Fibroblast of villous mesenchyme (primary cell): ENCODE measurements at regions not wholly inside any gene's neighbourhood (a gene's known extent, or its start where the extent isn't known, plus 50 kb on each side); places are given as distances from the start of the nearest gene placed in this dataset.

ENCODE experiments used
- DNase-seq: peaks from one replicate; pipeline ENCODE4 v3.0.0-alpha.2; 2010; ENCODE audit warnings: low read depth
- H3K4me3 ChIP-seq: 2 replicates; pipeline ENCODE4 v1.5.1; 2011; ENCODE audit warnings: low read depth, mild to moderate bottlenecking, low read length
- CTCF ChIP-seq: IDR thresholded peaks from 2 replicates; pipeline ENCODE4 v1.5.1; 2012; ENCODE audit warnings: low read depth, mild to moderate bottlenecking, low read length; ENCODE audit not compliant: insufficient read depth

GRCh38 chr2:191614759-191615158 is 63.2 kb upstream of the NABP1 start:
- no peak for DNase-seq
- no peak for TF ChIP-seq CTCF
- H3K4me3 ChIP-seq, result no peak overlapping the region

- H3K4me3 ChIP-seq, result no peak overlapping the region
- no peak for TF ChIP-seq CTCF
- DNase-seq, result no peak
These were observed 62.3 kb upstream of the NABP1 start for GRCh38 chr2:191615596-191615995.

- no peak for DNase-seq
- no peak overlapping the region for H3K4me3 ChIP-seq
- no peak for TF ChIP-seq CTCF
These were observed 60.4 kb upstream of the NABP1 start for GRCh38 chr2:191617575-191617974.

GRCh38 chr2:191618046-191618780 is 59.7 kb upstream of the NABP1 start:
- H3K4me3 ChIP-seq, result no peak overlapping the region
- DNase-seq, result no peak
- TF ChIP-seq CTCF, result no peak

- no peak overlapping the region for H3K4me3 ChIP-seq
- no peak for TF ChIP-seq CTCF
- DNase-seq, result no peak
These were observed 59.1 kb upstream of the NABP1 start for GRCh38 chr2:191618786-191619185.

GRCh38 chr2:191620144-191620543 is 57.8 kb upstream of the NABP1 start:
- DNase-seq, result no peak
- no peak for TF ChIP-seq CTCF
- no peak overlapping the region for H3K4me3 ChIP-seq
